H1 (cell line): ENCODE measurements at regions not wholly inside any gene's neighbourhood (a gene's known extent, or its start where the extent isn't known, plus 50 kb on each side); places are given as distances from the start of the nearest gene placed in this dataset.

Source experiments
- CBX8 ChIP-seq: fragments of 300-800, 300-1000 bp; sonication (generic); IDR thresholded peaks from 2 replicates; pipeline ENCODE4 v1.7.1; 2016; ENCODE audit warnings: low read depth, low read length, borderline replicate concordance
- EZH2 ChIP-seq: fragments of 200-600 bp; sonication (generic); IDR thresholded peaks from 2 replicates; pipeline ENCODE4 v1.7.1; 2012; ENCODE audit warnings: low read depth, mild to moderate bottlenecking, moderate library complexity, low read length, inconsistent platforms; ENCODE audit not compliant: severe bottlenecking
- KDM1A ChIP-seq: fragments of 200-600, 300-600 bp; sonication (generic); IDR thresholded peaks from 2 replicates; pipeline ENCODE4 v1.7.1; 2016; ENCODE audit warnings: mild to moderate bottlenecking, low read length, borderline replicate concordance
- PHF8 ChIP-seq: fragments of 200-600 bp; sonication (generic); conservative IDR thresholded peaks from 2 replicates; pipeline ENCODE4 v1.7.1; 2012; ENCODE audit warnings: low read depth, mild to moderate bottlenecking, inconsistent platforms, low read length, moderate library complexity
- POLR2A ChIP-seq, 2 experiments: IDR thresholded peaks; 1 replicate in 1 of 2; 2 replicates in 1 of 2; pipeline ENCODE4 v1.6.1; 2011; ENCODE audit warnings: low read depth in 2 of 2, low read length in 2 of 2, mild to moderate bottlenecking in 2 of 2; ENCODE audit errors: control extremely low read depth in 1 of 2
- RAD21 ChIP-seq, 2 experiments: IDR thresholded peaks in 1 of 2; conservative IDR thresholded peaks in 1 of 2; 2 replicates each; pipeline ENCODE4 v1.6.1; 2011; ENCODE audit warnings: low read depth in 2 of 2, low read length in 2 of 2, improper control_type of control experiment in 1 of 2, inconsistent platforms in 1 of 2, mild to moderate bottlenecking in 1 of 2, moderate library complexity in 1 of 2
- RXRA ChIP-seq: IDR thresholded peaks from 2 replicates; pipeline ENCODE4 v1.6.1; 2011; ENCODE audit warnings: low read depth, mild to moderate bottlenecking, low read length, moderate library complexity; ENCODE audit not compliant: insufficient read depth
- SP1 ChIP-seq: IDR thresholded peaks from 2 replicates; pipeline ENCODE4 v1.6.1; 2011; ENCODE audit warnings: low read depth, low read length

DNA sequence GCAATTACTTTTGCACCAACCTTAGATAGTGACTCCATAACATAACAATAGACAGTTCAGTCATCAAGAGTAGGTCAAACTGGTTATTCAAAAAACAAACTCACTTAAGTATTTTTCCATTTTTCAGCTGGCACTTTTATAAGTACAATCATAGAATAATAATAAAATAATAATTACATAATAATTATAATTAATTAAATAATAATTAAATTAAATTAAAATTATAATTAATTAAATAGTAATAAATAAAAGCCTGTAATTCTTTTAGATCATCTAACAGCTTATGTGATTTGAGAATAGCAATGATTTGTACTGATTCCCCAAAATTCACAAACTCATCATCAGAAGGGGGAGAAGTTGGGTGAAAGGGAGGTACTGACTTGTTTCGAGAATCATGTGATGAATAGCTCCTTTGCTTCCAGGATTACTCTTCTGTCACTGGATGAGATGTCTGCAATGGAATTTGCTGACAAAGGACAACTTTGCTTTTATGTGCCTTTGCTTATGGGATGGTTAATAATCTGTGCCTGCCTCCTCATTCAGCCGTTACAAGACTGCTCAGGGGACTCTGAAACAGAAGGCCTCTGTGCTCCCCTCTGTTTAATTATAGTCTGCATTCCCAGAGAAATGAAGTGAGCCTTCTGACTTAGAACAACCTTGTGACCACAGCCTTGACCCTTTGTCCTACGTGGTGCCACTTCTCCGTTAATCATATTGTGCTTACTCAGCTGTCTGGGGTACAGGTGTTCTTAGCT lies 104.8 kb upstream of the ENPEP start:
- no peak for TF ChIP-seq KDM1A
- TF ChIP-seq PHF8, result no peak
- TF ChIP-seq RXRA, result no peak
- no peak for TF ChIP-seq CBX8
- TF ChIP-seq POLR2A (IDR thresholded peaks at IDR 0.05; ENCODE audit: control extremely low read depth in 1 of 2, low read depth in 2 of 2, low read length in 2 of 2), result no peak
- TF ChIP-seq SP1, result no peak
- TF ChIP-seq EZH2, result no peak
- no peak for TF ChIP-seq RAD21 (IDR thresholded peaks at IDR 0.05 in 1 of 2, conservative IDR thresholded peaks at IDR 0.05 in 1 of 2; ENCODE audit: low read depth in 2 of 2, low read length in 2 of 2)
